ENCODE measurements at regions not wholly inside any gene's neighbourhood (a gene's known extent, or its start where the extent isn't known, plus 50 kb on each side); places are given as distances from the start of the nearest gene placed in this dataset.

- no peak for DNase-seq
- H3K4me3 Mint-ChIP-seq, result no peak overlapping the region
- TF ChIP-seq CTCF (IDR thresholded peaks at IDR 0.05), result no peak
These were observed 526.9 kb downstream of the BCKDHB start for GRCh38 chr6:80633412-80633811.

GRCh38 chr6:80625405-80625804 is 518.9 kb downstream of the BCKDHB start:
- TF ChIP-seq CTCF (IDR thresholded peaks at IDR 0.05), result no peak
- Mint-ChIP-seq H3K4me1 (ENCODE audit: low read depth) (peaks cover 16% of the 10 kb centered on the region), H3K27ac (no peak overlapping the region), H3K4me3 (no peak overlapping the region), H3K9me3 (peaks cover 17% of the 10 kb centered on the region), H3K36me3 (ENCODE audit: low read depth) (peaks cover 45% of the 10 kb centered on the region), H3K27me3 (ENCODE audit: insufficient read depth) (no peaks in the 10 kb centered on the region)
- DNase-seq, result no peak

More at GRCh38 chr6:80633412-80633811, 526.9 kb downstream of the BCKDHB start:
- H3K27me3 Mint-ChIP-seq (ENCODE audit: insufficient read depth), result no peaks in the 10 kb centered on the region
- no peak overlapping the region for H3K27ac Mint-ChIP-seq
- H3K9me3 Mint-ChIP-seq, result peaks cover 8% of the 10 kb centered on the region; the same call in 1 of the 2 replicates
- H3K36me3 Mint-ChIP-seq (ENCODE audit: low read depth), result peaks cover 29% of the 10 kb centered on the region
- H3K4me1 Mint-ChIP-seq (ENCODE audit: low read depth), result peaks cover 45% of the 10 kb centered on the region

GRCh38 chr6:80623066-80623815 is 516.8 kb downstream of the BCKDHB start:
- H3K27ac Mint-ChIP-seq, result no peak overlapping the region
- no peak overlapping the region for H3K4me3 Mint-ChIP-seq
- no peaks in the 10 kb centered on the region for H3K27me3 Mint-ChIP-seq (ENCODE audit: insufficient read depth)
- DNase-seq, result no peak
- peaks cover 19% of the 10 kb centered on the region for H3K9me3 Mint-ChIP-seq
- peaks cover 30% of the 10 kb centered on the region for H3K4me1 Mint-ChIP-seq (ENCODE audit: low read depth)
- no peak for TF ChIP-seq CTCF (IDR thresholded peaks at IDR 0.05)
- peaks cover 33% of the 10 kb centered on the region for H3K36me3 Mint-ChIP-seq (ENCODE audit: low read depth)

- H3K27ac Mint-ChIP-seq, result no peak overlapping the region
- no peak for TF ChIP-seq CTCF (IDR thresholded peaks at IDR 0.05)
- no peak overlapping the region for H3K4me3 Mint-ChIP-seq
- peaks cover 30% of the 10 kb centered on the region for H3K4me1 Mint-ChIP-seq (ENCODE audit: low read depth)
- no peaks in the 10 kb centered on the region for H3K27me3 Mint-ChIP-seq (ENCODE audit: insufficient read depth)
- H3K9me3 Mint-ChIP-seq, result peaks cover 21% of the 10 kb centered on the region
- H3K36me3 Mint-ChIP-seq (ENCODE audit: low read depth), result peaks cover 34% of the 10 kb centered on the region
- DNase-seq, result no peak
These were observed 516.2 kb downstream of the BCKDHB start for GRCh38 chr6:80622641-80623040.

- peaks cover 30% of the 10 kb centered on the region for H3K9me3 Mint-ChIP-seq
- no peaks in the 10 kb centered on the region for H3K27me3 Mint-ChIP-seq (ENCODE audit: insufficient read depth)
- no peak overlapping the region for H3K4me3 Mint-ChIP-seq
- DNase-seq, result peak; percentile 34
- no peak overlapping the region for H3K27ac Mint-ChIP-seq
- H3K36me3 Mint-ChIP-seq (ENCODE audit: low read depth), result peaks cover 30% of the 10 kb centered on the region
- TF ChIP-seq CTCF (IDR thresholded peaks at IDR 0.05), result no peak
- peaks cover 19% of the 10 kb centered on the region for H3K4me1 Mint-ChIP-seq (ENCODE audit: low read depth)
These were observed 512.5 kb downstream of the BCKDHB start for GRCh38 chr6:80618953-80619352.
